ENCODE measurements at regions not wholly inside any gene's neighbourhood (a gene's known extent, or its start where the extent isn't known, plus 50 kb on each side); places are given as distances from the start of the nearest gene placed in this dataset.
A peak's percentile ranks its signal among the peaks of the same experiment; 100 is the strongest.

DNA sequence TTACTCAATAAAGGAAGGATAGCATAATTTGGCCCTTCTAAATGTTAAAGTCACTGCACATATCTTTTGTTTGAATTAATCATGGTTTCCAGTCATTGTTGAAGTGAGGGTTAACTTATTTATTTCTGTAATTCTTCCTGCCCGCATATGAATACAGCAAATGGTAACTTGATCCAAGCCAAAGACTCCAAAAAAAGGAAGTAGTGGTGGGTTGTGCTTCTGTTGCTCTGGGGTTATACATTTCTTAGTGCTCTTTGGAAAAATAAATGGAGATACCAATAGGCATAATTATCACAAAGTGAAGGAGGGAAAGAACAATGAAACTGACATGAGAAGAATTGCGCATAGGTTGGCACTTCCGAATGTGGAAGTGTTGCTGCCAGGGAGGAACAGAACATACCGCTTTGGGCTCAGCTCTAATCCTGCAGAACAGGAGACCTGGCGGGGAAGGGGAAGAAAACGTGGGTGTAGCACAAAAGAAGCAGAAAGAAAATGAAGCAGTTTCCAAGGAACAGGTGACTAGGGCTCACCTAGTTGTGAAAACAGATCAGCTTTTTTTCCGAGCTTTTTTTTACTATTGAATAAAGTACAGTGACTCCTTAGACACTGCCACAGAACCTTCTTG is 69.7 kb upstream of the TAF11L2 start:
- DNase-seq (ENCODE audit: low read depth in 3 of 3, low spot score in 2 of 3) = no peak

DNA sequence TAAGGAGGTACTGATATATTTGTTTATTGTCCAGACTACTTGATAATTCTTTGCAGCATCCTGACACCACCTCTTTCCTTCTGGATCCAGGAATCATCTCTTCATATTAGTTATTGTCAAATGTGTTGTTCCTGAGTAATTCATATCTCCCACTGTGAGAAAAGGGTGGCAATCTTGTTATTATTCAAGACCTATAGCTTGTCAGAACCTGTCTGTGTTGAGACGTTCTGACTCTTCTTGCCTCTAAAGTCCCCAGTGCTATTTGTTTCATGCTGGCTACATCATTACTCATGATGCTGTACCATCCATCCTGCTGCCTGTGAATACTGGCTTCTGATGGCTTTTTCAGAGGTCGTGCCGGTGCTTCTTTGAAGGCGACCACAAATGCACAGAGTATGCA is 68.7 kb upstream of the TAF11L2 start:
- no peak for DNase-seq (ENCODE audit: low read depth in 3 of 3, low spot score in 2 of 3)

DNA sequence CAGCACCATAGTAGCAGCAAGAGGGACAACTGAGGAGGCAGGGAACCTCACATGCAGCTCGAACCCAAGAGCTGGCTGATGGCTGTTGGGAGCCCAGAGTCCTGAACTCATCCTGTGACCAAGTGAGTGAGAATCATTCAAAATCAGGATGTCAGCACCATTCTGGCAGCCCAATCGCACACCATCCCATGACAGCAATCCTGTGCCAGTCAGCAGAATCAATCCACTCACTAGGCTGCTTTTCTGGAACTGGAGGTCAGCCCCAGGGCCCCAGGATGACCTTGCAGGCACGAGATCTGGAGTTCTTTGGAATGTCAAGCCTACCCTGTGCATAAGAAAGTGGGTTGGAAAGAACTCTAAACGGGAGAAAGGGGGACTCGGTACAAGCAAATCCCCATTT is 67.8 kb upstream of the TAF11L2 start:
- DNase-seq (ENCODE audit: low read depth in 3 of 3, low spot score in 2 of 3) = no peak

DNA sequence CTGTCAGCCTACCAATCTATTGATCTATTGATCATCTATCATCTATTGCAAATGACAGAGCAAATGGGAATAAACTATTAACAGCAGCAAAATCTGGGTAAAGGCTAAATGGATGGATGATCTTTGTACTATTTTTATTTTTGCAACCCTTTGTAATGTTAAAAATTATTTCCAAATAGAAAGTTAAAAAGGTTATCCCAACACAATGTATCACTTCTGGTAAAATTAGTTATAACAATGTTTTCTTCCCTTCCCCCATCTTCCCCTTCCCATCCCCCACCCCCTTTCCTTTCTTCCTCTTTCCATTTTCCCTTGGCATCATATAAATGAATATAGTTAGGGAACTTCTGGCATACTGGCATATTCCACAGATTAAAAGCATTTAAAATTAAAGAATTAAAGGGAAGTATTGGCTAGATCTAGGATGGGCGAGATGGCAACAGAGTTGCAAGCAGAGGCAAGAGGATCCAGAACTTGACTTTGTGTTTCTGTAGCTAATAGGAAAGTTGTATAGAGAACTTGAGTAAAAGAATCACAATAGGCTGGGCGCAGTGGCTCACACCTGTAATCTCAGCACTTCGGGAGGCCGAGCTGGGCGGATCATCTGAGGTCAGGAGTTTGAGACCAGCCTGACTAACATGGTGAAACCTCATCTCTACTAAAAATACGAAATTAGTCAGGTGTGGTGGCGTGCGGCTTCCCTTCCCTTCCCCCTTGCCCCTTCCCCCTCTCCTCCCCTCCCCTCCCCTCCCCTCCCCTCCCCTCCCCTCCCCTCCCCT is 66.6 kb upstream of the TAF11L2 start:
- no peak for DNase-seq (ENCODE audit: low read depth in 3 of 3, low spot score in 2 of 3)

DNA sequence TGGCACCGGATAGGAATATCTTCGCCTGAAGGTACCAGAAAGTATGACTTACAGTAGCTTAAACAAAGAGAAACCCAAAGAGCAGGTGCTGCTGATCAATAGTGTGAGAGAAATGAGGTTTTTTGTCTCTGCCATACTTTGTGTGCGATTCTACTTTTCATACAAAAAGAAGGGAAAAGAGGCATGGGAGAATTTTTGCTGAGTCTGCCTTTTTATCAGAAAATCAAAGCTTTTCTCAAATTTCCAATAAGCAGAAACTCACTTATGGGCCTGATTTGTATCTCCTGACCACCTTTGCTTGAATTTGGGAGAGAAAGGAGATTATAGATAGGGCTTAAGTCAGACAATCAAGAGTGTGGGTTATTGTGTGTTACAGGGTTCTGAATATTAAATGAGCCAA is 65.5 kb upstream of the TAF11L2 start:
- DNase-seq (ENCODE audit: low read depth in 3 of 3, low spot score in 2 of 3) = no peak

DNA sequence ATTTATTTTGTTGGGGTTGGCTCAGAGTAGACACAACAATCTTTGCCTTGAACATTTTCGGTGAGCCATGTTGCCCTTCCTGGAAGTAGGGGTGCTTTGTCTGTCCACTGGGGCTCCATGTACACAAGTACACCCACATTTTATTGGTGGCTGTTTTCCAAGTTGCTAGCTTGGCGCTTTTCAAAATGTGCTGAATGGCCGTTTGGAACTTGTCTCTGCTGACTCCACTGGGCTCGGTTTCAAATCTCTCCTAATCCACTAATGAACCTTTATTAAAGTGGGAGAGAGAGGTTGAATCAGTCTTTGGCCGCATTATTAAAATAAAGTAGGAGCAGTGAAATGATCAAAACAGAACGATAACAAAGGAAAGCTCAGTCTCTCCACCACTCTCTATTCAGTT is 64.6 kb upstream of the TAF11L2 start:
- no peak for DNase-seq (ENCODE audit: low read depth in 3 of 3, low spot score in 2 of 3)

DNA sequence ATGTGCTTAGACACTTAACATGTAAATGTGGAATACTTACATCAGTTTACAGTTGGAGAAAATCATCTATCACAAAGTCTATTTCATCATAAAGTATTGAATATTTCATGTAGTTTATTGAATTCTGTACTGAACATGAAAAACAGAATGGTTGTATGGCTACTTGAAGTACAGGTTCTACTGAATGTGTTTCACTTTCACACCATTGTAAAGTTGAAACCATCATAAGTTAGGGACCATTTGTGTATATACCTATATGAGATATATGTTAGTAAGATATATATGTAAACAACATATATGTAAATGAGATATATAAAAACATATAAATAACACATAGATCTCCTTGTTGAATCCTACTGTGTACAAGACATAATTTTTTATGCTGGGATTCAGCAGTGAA is 63.0 kb upstream of the TAF11L2 start:
- DNase-seq (ENCODE audit: low read depth in 3 of 3, low spot score in 2 of 3) = no peak

DNA sequence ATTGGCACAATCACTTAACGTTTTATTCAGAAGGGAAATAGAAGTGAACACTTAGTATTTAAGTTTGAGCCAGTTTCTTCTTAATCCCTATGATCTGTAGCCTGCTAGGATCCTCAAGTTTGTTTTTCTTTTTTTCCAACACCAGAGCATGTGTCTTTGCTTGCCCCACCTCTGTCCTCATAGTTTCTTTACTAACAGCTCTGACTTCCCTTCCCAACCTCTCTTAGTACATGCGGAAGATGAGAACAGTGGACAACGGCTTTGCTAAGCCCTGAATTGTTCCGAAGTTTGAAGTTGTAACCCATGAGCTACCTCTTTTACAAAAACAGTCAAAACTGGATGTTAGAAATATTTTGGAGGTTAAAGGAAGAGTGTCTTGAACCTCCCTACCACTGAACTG is 61.7 kb upstream of the TAF11L2 start:
- peak in 2 of 3 donors; percentile 13 to 33 for DNase-seq (ENCODE audit: low read depth in 3 of 3, low spot score in 2 of 3)

DNA sequence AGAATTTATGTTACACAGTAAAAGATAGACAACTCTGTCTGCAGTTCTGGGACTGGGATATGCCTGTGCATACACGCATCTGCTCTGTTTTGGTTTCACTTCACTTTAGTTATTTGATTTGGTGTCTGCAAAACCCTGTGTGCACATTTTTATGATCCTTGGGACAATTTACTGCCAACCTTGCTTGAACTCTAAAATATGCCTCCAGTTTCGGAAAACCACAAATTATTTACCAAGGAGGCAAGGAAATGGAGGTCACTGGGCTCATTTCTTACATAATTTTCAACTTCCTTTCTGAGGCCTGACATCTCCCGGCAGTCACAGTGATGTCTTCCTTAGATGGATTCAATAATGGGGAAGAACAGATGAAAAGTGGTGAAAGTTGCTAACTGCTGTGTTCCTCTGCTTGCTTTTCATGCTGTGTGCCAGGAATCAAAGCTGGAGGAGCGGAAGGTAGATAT is 61.2 kb upstream of the TAF11L2 start:
- DNase-seq (ENCODE audit: low read depth in 3 of 3, low spot score in 2 of 3) = peak; percentile 52 to 60 (median 55)

DNA sequence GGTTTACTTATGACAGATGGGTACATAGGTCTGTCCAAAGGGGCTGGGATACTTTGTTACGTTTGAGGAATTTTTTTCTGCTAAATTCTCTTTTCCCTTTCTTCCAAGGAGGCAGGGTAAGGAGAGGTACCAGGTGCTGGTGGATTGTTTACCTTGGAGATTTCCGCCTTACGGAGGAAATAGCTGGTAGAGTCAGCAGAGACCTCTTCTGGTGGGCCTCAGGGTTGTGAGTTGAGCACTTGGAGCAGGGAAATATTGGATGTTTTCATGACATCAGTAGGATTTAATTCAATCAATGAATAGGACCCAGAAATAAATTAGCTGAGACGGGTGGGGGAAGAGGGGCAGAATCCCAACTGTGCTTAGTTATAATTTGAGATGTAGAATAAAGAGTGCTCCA is 60.0 kb upstream of the TAF11L2 start:
- no peak for DNase-seq (ENCODE audit: low read depth in 3 of 3, low spot score in 2 of 3)

DNA sequence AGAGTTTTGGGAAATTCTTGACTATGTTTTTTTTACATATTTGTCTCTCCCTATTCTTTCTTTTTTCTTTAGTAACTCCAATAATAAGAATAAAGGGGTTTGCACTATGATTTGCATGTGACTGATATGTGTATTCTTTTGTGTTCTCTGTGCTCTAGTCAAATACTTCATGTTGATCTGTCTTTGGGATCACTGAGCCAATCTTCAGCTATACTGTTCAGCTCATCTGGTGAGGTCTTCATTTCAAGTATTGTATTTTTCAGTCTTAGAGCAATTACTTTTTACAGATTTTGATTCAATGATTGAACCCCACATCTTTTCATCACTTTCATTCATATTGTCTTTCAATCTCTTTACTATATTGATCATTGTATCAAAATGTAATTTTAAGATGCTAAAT is 58.1 kb upstream of the TAF11L2 start:
- no peak for DNase-seq (ENCODE audit: low read depth in 3 of 3, low spot score in 2 of 3)

DNA sequence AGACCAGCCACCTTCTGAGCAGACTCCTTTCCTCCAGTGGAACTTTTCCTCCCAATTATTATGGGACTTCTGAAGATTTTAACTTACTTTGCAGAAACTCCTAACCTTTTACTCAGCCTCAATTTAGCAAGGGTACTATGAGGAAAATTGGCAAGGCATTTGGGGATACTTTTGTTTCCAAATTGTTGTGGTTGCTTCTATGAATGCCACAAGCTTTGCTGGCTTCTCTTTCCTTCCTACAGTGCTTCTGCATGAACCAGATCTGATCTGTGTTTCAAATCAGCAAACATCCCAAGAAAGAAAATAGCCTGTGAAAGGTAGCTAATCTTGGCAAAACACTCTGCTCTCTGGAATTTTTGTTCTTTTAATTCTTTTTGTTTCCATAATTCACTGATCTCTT is 57.3 kb upstream of the TAF11L2 start:
- no peak for DNase-seq (ENCODE audit: low read depth in 3 of 3, low spot score in 2 of 3)

DNA sequence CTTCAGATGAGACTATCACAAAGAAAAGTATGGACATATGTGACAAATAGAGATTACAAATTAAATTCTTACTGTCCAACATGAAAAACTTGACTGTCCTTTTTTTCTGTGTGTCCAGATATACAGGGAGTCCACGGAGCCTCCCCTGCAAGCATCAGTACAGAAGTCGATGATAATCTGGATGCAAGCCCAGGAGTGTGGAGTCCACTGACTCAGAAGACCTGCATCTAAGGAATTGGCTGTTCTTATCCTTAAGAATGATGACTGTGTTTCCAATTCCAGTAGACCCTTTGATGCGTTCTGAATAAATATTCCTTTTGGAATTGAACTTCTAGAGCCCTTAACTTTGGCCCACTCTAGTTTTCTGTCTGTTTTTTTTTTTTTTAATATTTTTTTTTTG is 56.7 kb upstream of the TAF11L2 start:
- DNase-seq (ENCODE audit: low read depth in 3 of 3, low spot score in 2 of 3) = no peak

DNA sequence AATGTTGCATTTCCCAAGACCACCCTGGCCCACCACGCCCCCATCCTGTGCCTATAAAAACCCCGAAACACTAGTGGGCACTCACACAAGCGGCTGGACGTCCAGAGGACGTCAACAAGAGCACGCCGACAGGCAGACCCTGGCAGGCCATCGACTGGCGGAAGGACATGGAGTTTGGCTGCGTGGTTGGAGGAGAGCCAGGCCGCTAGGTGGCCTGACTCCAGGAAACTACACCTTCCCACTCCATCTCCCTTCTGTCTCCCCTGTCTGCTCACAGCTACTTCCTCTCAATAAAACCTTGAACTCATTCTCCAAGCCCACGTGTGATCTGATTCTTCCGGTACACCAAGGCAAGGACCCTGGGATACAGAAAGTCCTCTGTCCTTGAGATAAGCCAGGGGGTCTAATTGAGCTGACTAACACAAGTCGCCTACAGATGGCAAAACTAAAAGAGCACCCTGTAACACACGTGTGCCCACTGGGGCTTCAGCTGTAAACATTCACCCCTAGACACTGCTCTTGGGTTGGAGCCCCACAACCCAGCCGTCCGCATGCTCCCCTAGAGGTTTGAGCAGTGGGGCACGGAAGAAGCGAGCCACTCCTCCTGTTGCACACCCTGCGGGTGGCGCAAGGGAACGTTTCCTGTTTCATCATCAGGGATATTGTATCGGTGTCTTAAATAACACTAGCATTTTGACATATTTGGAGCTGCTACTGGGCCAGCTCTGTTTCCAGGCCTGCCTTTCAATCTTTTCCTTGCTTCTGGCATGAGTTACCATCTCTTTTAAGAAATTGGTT is 54.5 kb upstream of the TAF11L2 start:
- DNase-seq (ENCODE audit: low read depth in 3 of 3, low spot score in 2 of 3) = no peak

DNA sequence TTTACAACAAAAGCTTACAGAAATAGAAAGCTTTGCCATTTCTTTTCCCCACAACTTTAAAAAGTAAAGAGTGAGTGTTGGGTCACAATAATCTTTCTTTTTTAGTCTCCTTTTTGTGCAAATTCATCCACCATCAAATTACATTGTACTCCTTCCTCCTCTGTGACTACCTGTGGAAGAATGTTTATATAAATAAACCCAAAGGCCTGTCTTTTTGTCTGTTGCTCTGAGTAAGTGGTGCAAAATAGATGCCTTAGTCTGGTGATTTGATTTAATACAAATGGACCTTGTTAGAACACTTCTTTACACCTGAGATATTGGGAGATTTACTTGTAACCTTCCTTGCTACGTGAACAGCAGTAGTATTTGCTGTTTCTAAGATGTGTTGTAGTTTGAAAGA is 53.5 kb upstream of the TAF11L2 start:
- DNase-seq (ENCODE audit: low read depth in 3 of 3, low spot score in 2 of 3) = no peak

DNA sequence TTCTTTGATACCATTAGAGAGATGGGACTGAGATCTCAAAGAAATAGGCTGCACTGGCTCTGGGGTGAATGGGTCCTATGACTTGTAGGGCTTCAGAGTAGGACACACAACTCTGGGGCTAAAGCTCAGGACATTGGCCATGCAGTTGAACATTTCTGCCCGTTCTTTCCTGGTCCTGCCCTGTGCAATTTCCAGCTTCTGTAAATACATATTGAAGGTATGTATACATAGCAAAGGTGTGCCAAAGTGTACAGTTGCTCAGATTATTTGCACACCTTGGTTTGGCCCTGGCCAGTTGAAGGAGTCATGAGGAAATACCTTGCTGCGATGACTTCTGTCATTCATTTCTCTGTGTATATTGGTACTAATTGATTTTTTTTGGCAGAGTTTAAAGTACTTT is 52.8 kb upstream of the TAF11L2 start:
- DNase-seq (ENCODE audit: low read depth in 3 of 3, low spot score in 2 of 3) = no peak

Measured in right renal cortex interstitium (tissue), 3 donors.